ENCODE measurements at regions not wholly inside any gene's neighbourhood (a gene's known extent, or its start where the extent isn't known, plus 50 kb on each side); places are given as distances from the start of the nearest gene placed in this dataset.

- Histone ChIP-seq H3K79me2 (ENCODE audit: insufficient read depth, low read length) (no peaks in the 10 kb centered on the region), H3K27me3 (ENCODE audit: control insufficient read depth in 1 of 2, insufficient read depth in 2 of 2, low read length in 2 of 2) (no peaks in the 10 kb centered on the region), H3K4me1 (ENCODE audit: insufficient read depth, low read length) (no peaks in the 10 kb centered on the region), H3K27ac (ENCODE audit: extremely low read length, insufficient read depth, low read length) (no peak overlapping the region), H3K36me3 (replicated peaks in 1 of 2; ENCODE audit: control insufficient read depth in 1 of 2, insufficient read depth in 2 of 2, low read length in 2 of 2) (no peaks in the 10 kb centered on the region), H3K4me3 (replicated peaks in 1 of 3; ENCODE audit: insufficient read depth in 1 of 3, low read depth in 2 of 3, low read length in 3 of 3) (no peak overlapping the region), H4K20me1 (ENCODE audit: insufficient read depth, low read length) (no peaks in the 10 kb centered on the region), H2AFZ (ENCODE audit: low read length) (no peak overlapping the region), H3K9ac (ENCODE audit: insufficient read depth, low read depth, low read length) (no peak overlapping the region), H3K4me2 (ENCODE audit: low read depth, low read length) (no peak overlapping the region), H3K9me3 (ENCODE audit: low read length) (no peaks in the 10 kb centered on the region)
- DNase-seq (ENCODE audit: low spot score), result no peak
- in situ Hi-C loops (cut with HindIII; ENCODE audit: extremely low pct_ligation_motif_present, low pct_unique_long_range_greater_than_20kb), result no loop called here
- CTCF ChIA-PET (ENCODE audit: low intra/inter-chr PET ratio, low total read pairs), result no interaction called here
- BruUV-seq (replicated peaks), result no TSS peak
- TF ChIP-seq TEAD3 (CRISPR knock-in tag; optimal IDR thresholded peaks at IDR 0.05; ENCODE audit: borderline replicate concordance) (no peak), GZF1 (CRISPR knock-in tag; IDR thresholded peaks at IDR 0.05) (no peak), ZBTB7A (CRISPR knock-in tag; IDR thresholded peaks at IDR 0.05) (no peak), ZNF496 (CRISPR knock-in tag; IDR thresholded peaks at IDR 0.05; ENCODE audit: insufficient replicate concordance) (no peak), SIN3A (IDR thresholded peaks at IDR 0.05; ENCODE audit: borderline replicate concordance, low read depth, low read length) (no peak), MIER3 (CRISPR knock-in tag; IDR thresholded peaks at IDR 0.05; ENCODE audit: borderline replicate concordance) (no peak), E2F1 (CRISPR knock-in tag; IDR thresholded peaks at IDR 0.05) (no peak), ZNF24 (IDR thresholded peaks at IDR 0.05) (no peak), HIVEP1 (CRISPR knock-in tag; IDR thresholded peaks at IDR 0.05) (no peak), RBAK (CRISPR knock-in tag; IDR thresholded peaks at IDR 0.05) (no peak), ZMYM2 (CRISPR knock-in tag; IDR thresholded peaks at IDR 0.05) (no peak)
- 33% methylated on average over 2 of the region's 2 CpGs for WGBS (ENCODE audit: low lambda C conversion rate)
- FAIRE-seq, result no peak
- no peak for ATAC-seq
- POLR2A ChIA-PET, result no interaction called here
- intact Hi-C loops (cut with micrococcal nuclease; ENCODE audit: unreplicated experiment), result no loop called here
These were observed 155.5 kb downstream of the PTGER3 start for GRCh38 chr1:70892140-70892539.
